HCT116 (cell line): ENCODE measurements at regions not wholly inside any gene's neighbourhood (a gene's known extent, or its start where the extent isn't known, plus 50 kb on each side); places are given as distances from the start of the nearest gene placed in this dataset.

Source experiments
- ATAC-seq: fragments of 200-7000 bp; cut with Tn5 transposase; 2 replicates; pipeline ENCODE4 v1.9.1; 2020; ENCODE audit warnings: mild to moderate bottlenecking, moderate library complexity
- BruUV-seq: library from RNA; stranded (reverse); fragments of 400-500 nt; replicated peaks from 2 replicates; lab custom pipeline; 2021; lab: Mats Ljungman, UMichigan
- CTCF ChIA-PET: fragments of 300-600 bp; sonication (Branson Sonifier 250); formaldehyde crosslinking; loops from one replicate; lab custom pipeline; 2021; ENCODE audit warnings: antibody characterized with exemption; lab: Charles Lee
- POLR2A ChIA-PET: fragments of 300-600, 350-600 bp; sonication (Branson Sonifier 250); formaldehyde crosslinking; loops from one replicate; lab custom pipeline; 2021; ENCODE audit warnings: antibody characterized with exemption; lab: Charles Lee
- RAD21 ChIA-PET, 2 experiments: fragments of 300-600 bp; sonication (Branson Sonifier 250); formaldehyde crosslinking; loops; one replicate each; lab custom pipeline; 2023; ENCODE audit warnings: low total read pairs in 2 of 2; ENCODE audit not compliant: uncharacterized antibody in 2 of 2, unreplicated experiment in 2 of 2, low non-redundant PET in 1 of 2; lab: Charles Lee
- DNase-seq: peaks from one replicate; pipeline ENCODE4 v3.0.0-alpha.2; 2010; ENCODE audit warnings: low read depth, low spot score
- H2AFZ ChIP-seq: fragments of 200-600 bp; shearing (Covaris generic), sonication (generic); 2 replicates; pipeline ENCODE4 v1.6.1; 2017; ENCODE audit warnings: low read depth, mixed run types, mixed read lengths, antibody characterized with exemption, low read length; ENCODE audit not compliant: poor library complexity, severe bottlenecking
- H3K27ac ChIP-seq: 2 replicates; pipeline ENCODE4 v1.5.1; 2012; ENCODE audit warnings: low read depth, low read length
- H3K27me3 ChIP-seq: fragments of 200-600 bp; sonication (generic); 2 replicates; pipeline ENCODE4 v1.6.1; 2016; ENCODE audit warnings: mixed run types, low read length, mixed read lengths; ENCODE audit not compliant: insufficient read depth
- H3K36me3 ChIP-seq, 2 experiments: fragments of 200-500 bp in 1 of 2; fragments of 200-600 bp in 1 of 2; sonication (Bioruptor generic) in 1 of 2; sonication (generic) in 1 of 2; 2 replicates each; pipeline versions ENCODE4 v1.5.1 to v1.6.1; 2014 to 2016; ENCODE audit warnings: low read length in 2 of 2, inconsistent platforms in 1 of 2, mixed read lengths in 1 of 2, mixed run types in 1 of 2; ENCODE audit not compliant: insufficient read depth in 2 of 2, control insufficient read depth in 1 of 2
- H3K4me1 ChIP-seq, 2 experiments: fragments of 200-600 bp in 1 of 2; sonication (generic) in 1 of 2; 2 replicates each; pipeline versions ENCODE4 v1.5.1 to v1.6.1; 2012 to 2017; ENCODE audit warnings: low read length in 2 of 2, inconsistent platforms in 1 of 2, mild to moderate bottlenecking in 1 of 2, mixed read lengths in 1 of 2, mixed run types in 1 of 2, moderate library complexity in 1 of 2; ENCODE audit not compliant: insufficient read depth in 2 of 2, control insufficient read depth in 1 of 2
- H3K4me2 ChIP-seq: fragments of 200-600 bp; sonication (generic); 2 replicates; pipeline ENCODE4 v1.6.1; 2017; ENCODE audit warnings: mixed run types, low read length, mixed read lengths
- H3K4me3 ChIP-seq, 2 experiments: fragments of 200-600 bp in 1 of 2; sonication (generic) in 1 of 2; replicated peaks in 1 of 2; 2 replicates each; pipeline ENCODE4 v1.5.1; 2011 to 2016; ENCODE audit warnings: low read length in 2 of 2, control low read depth in 1 of 2, low read depth in 1 of 2, mild to moderate bottlenecking in 1 of 2, mixed read lengths in 1 of 2, mixed run types in 1 of 2
- H3K79me2 ChIP-seq: fragments of 200-600 bp; sonication (generic); 2 replicates; pipeline ENCODE4 v1.6.1; 2017; ENCODE audit warnings: mild to moderate bottlenecking, mixed run types, low read length, moderate library complexity, mixed read lengths; ENCODE audit not compliant: insufficient read depth
- H3K9ac ChIP-seq: fragments of 200-600 bp; sonication (generic); 2 replicates; pipeline ENCODE4 v1.6.1; 2016; ENCODE audit warnings: low read length, mixed read lengths
- H3K9me2 ChIP-seq: fragments of 200-600 bp; sonication (generic), shearing (Covaris generic); 2 replicates; pipeline ENCODE4 v1.6.1; 2017; ENCODE audit warnings: mixed run types, mild to moderate bottlenecking, moderate library complexity; ENCODE audit not compliant: insufficient read depth
- H3K9me3 ChIP-seq, 2 experiments: fragments of 200-500 bp in 1 of 2; fragments of 200-600 bp in 1 of 2; sonication (Bioruptor generic) in 1 of 2; sonication (generic) in 1 of 2; 2 replicates each; pipeline ENCODE4 v1.6.1; 2014 to 2017; ENCODE audit warnings: low read length in 2 of 2, mixed read lengths in 2 of 2, inconsistent platforms in 1 of 2, low read depth in 1 of 2, mild to moderate bottlenecking in 1 of 2, mixed run types in 1 of 2, moderate library complexity in 1 of 2; ENCODE audit not compliant: control insufficient read depth in 1 of 2, insufficient read depth in 1 of 2
- H4K20me1 ChIP-seq: fragments of 200-600 bp; sonication (generic), shearing (Covaris generic); 2 replicates; pipeline ENCODE4 v1.6.1; 2017; ENCODE audit warnings: mixed run types, mild to moderate bottlenecking, moderate library complexity; ENCODE audit not compliant: insufficient read depth
- EGR1 ChIP-seq: IDR thresholded peaks from 2 replicates; pipeline ENCODE4 v1.6.1; 2012; ENCODE audit warnings: low read depth
- EZH2 ChIP-seq: fragments of 200-600 bp; sonication (generic); IDR thresholded peaks from 2 replicates; pipeline ENCODE4 v1.6.1; 2017; ENCODE audit warnings: antibody characterized with exemption, mixed run types
- EZH2phosphoT487 ChIP-seq: fragments of 200-600 bp; IDR thresholded peaks from 2 replicates; pipeline ENCODE4 v1.6.1; 2018; ENCODE audit warnings: antibody characterized with exemption, borderline replicate concordance
- FOSL1 ChIP-seq: IDR thresholded peaks from 2 replicates; pipeline ENCODE4 v1.6.1; 2012; ENCODE audit warnings: low read depth
- JUND ChIP-seq: IDR thresholded peaks from 2 replicates; pipeline ENCODE4 v1.6.1; 2012
- POLR2AphosphoS5 ChIP-seq: IDR thresholded peaks from 2 replicates; pipeline ENCODE4 v1.6.1; 2011; ENCODE audit warnings: mild to moderate bottlenecking, low read depth, low read length, moderate library complexity
- RAD21 ChIP-seq: IDR thresholded peaks from 2 replicates; pipeline ENCODE4 v1.6.1; 2012; ENCODE audit warnings: low read depth, mild to moderate bottlenecking
- SIN3A ChIP-seq: IDR thresholded peaks from 2 replicates; pipeline ENCODE4 v1.6.1; 2012; ENCODE audit warnings: low read depth
- SP1 ChIP-seq: IDR thresholded peaks from 2 replicates; pipeline ENCODE4 v1.6.1; 2012; ENCODE audit warnings: low read depth
- intact Hi-C: fragments of 100-400 bp; cut with micrococcal nuclease; formaldehyde crosslinking; loops from 2 replicates; pipeline ENCODE4 v1.10.0; 2022
- TF ChIP-seq, protein P1 (sequence below), 3 experiments: fragments of 200-600 bp in 1 of 3; sonication (generic) in 1 of 3; IDR thresholded peaks in 2 of 3; conservative IDR thresholded peaks in 1 of 3; 2 replicates each; pipeline ENCODE4 v1.5.1; 2012 to 2017; ENCODE audit warnings: low read depth in 2 of 3, low read length in 2 of 3, antibody characterized with exemption in 1 of 3, borderline replicate concordance in 1 of 3, control low read depth in 1 of 3, mild to moderate bottlenecking in 1 of 3, mixed read lengths in 1 of 3, mixed run types in 1 of 3, moderate library complexity in 1 of 3; ENCODE audit not compliant: insufficient read depth in 1 of 3
- TF ChIP-seq, protein P2 (sequence below): IDR thresholded peaks from 2 replicates; pipeline ENCODE4 v1.6.1; 2012
- TF ChIP-seq, protein P3 (sequence below): IDR thresholded peaks from 2 replicates; pipeline ENCODE4 v1.6.1; 2012

DNA sequence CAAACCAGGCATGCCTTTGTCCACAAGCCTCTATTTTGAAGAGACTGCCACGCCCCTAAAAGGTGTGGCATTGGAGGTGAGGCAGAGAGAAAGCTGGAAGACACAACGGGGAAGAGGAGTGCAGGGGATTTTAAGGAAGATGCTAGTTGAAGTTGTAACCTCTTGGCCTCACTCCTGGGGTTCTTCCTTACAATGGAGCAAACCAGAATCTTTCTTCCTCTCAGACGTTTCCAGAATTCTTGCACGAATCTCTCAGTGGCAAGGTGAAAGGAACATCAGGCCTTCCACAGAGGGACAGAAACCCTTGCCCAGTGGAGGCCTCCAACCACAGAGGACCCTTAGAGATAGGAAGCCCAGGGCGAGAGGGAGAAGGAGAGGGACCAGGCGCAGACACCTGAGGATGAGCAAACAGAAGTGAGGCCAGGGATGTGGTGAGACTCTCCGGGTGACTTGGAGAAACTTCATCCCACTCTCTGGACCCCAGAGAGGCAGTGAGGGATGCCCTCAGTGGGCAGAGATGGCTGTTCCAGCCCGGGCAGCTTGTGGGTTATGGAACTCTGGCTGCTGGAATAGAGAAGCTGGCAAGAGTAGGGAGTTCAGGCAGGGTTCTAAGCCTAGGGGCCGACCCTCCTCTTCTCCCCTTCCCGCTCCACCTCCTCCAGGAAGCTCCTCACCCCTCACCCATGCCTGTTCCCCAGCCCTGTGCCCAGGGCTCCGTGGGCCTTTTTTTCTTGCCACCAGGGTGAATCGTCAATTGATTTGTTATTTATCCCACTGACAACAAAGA is 136.8 kb upstream of the RUNX3 start:
- POLR2A ChIA-PET, result no interaction called here
- Histone ChIP-seq H3K4me1 (peaks cover 4 to 8% of the 10 kb centered on the region in 2 experiments; a peak in 3 of 4 replicates), H3K79me2 (no peaks in the 10 kb centered on the region), H3K4me2 (no peak overlapping the region)
- TF ChIP-seq, protein P1, sequence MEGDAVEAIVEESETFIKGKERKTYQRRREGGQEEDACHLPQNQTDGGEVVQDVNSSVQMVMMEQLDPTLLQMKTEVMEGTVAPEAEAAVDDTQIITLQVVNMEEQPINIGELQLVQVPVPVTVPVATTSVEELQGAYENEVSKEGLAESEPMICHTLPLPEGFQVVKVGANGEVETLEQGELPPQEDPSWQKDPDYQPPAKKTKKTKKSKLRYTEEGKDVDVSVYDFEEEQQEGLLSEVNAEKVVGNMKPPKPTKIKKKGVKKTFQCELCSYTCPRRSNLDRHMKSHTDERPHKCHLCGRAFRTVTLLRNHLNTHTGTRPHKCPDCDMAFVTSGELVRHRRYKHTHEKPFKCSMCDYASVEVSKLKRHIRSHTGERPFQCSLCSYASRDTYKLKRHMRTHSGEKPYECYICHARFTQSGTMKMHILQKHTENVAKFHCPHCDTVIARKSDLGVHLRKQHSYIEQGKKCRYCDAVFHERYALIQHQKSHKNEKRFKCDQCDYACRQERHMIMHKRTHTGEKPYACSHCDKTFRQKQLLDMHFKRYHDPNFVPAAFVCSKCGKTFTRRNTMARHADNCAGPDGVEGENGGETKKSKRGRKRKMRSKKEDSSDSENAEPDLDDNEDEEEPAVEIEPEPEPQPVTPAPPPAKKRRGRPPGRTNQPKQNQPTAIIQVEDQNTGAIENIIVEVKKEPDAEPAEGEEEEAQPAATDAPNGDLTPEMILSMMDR (IDR thresholded peaks at IDR 0.05 in 2 of 3, conservative IDR thresholded peaks at IDR 0.05 in 1 of 3; ENCODE audit: borderline replicate concordance in 1 of 3, insufficient read depth in 1 of 3, low read depth in 2 of 3, low read length in 2 of 3), result no peak
- TF ChIP-seq, protein P2, sequence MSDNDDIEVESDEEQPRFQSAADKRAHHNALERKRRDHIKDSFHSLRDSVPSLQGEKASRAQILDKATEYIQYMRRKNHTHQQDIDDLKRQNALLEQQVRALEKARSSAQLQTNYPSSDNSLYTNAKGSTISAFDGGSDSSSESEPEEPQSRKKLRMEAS, result no peak
- no peak for TF ChIP-seq RAD21
- TF ChIP-seq, protein P3, sequence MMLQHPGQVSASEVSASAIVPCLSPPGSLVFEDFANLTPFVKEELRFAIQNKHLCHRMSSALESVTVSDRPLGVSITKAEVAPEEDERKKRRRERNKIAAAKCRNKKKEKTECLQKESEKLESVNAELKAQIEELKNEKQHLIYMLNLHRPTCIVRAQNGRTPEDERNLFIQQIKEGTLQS, result no peak
- no peak for TF ChIP-seq SP1
- no peak for TF ChIP-seq JUND
- no peak for TF ChIP-seq POLR2AphosphoS5
- no peak for TF ChIP-seq EGR1
- no peak for TF ChIP-seq FOSL1
- TF ChIP-seq EZH2, result no peak
- TF ChIP-seq EZH2phosphoT487, result no peak
- no peak for TF ChIP-seq SIN3A
- TF ChIP-seq, all 23 proteins: peak for 0
- no peak overlapping the region for H3K4me3 ChIP-seq
- H3K27me3 ChIP-seq, result no peaks in the 10 kb centered on the region
- H3K36me3 ChIP-seq, result no peaks in the 10 kb centered on the region
- H3K27ac ChIP-seq, result no peak overlapping the region
- no peaks in the 10 kb centered on the region for H3K9me2 ChIP-seq
- no TSS peak for BruUV-seq
- CTCF ChIA-PET, result interaction anchor here (0.7 kb wide), 1 partner anchor 132 kb away, joined by 3 read pairs; no protein-coding TSS in a partner anchor
- intact Hi-C loops, result no loop called here
- no peaks in the 10 kb centered on the region for H3K9me3 ChIP-seq
- no peak for DNase-seq
- H4K20me1 ChIP-seq, result no peaks in the 10 kb centered on the region
- no peak overlapping the region for H3K9ac ChIP-seq
- RAD21 ChIA-PET, result no interaction called here
- no peak for ATAC-seq
- no peak overlapping the region for H2AFZ ChIP-seq
